ENCODE measurements at regions not wholly inside any gene's neighbourhood (a gene's known extent, or its start where the extent isn't known, plus 50 kb on each side); places are given as distances from the start of the nearest gene placed in this dataset.

GRCh38 chr12:66960704-66961690 lies 282.1 kb upstream of the GRIP1 start:
- no peaks in the 10 kb centered on the region for H3F3A ChIP-seq (ENCODE audit: insufficient read depth, low read length, poor library complexity, severe bottlenecking)
- H3K4me2 ChIP-seq (ENCODE audit: low read length), result no peak overlapping the region
- H3K4me3 ChIP-seq (ENCODE audit: low read length), result no peak overlapping the region
- H3K27ac ChIP-seq (ENCODE audit: low read length), result no peak overlapping the region
- H3K27me3 ChIP-seq (ENCODE audit: insufficient read depth, low read depth, low read length), result no peaks in the 10 kb centered on the region
- no peaks in the 10 kb centered on the region for H3K36me3 ChIP-seq (ENCODE audit: insufficient read depth, low read length)
- TF ChIP-seq EZH2 (IDR thresholded peaks at IDR 0.05; ENCODE audit: borderline replicate concordance, insufficient read depth, low read length, poor library complexity, severe bottlenecking) (no peak), TAF1 (IDR thresholded peaks at IDR 0.05; ENCODE audit: low read depth) (no peak), RAD21 (conservative IDR thresholded peaks at IDR 0.05) (no peak), MXI1 (conservative IDR thresholded peaks at IDR 0.05; ENCODE audit: poor library complexity, severe bottlenecking) (no peak), POLR2AphosphoS5 (IDR thresholded peaks at IDR 0.05) (no peak), EP300 (conservative IDR thresholded peaks at IDR 0.05; ENCODE audit: poor library complexity, severe bottlenecking) (no peak), REST (IDR thresholded peaks at IDR 0.05; ENCODE audit: borderline replicate concordance) (no peak), SMC3 (conservative IDR thresholded peaks at IDR 0.05; ENCODE audit: poor library complexity) (no peak), CTCF (IDR thresholded peaks at IDR 0.05; ENCODE audit: poor library complexity, severe bottlenecking) (no peak)
- H3K9me3 ChIP-seq (ENCODE audit: low read length), result no peaks in the 10 kb centered on the region
- H4K20me1 ChIP-seq (ENCODE audit: insufficient read depth), result no peaks in the 10 kb centered on the region
- H3K9me2 ChIP-seq (ENCODE audit: insufficient read depth, low read length), result no peaks in the 10 kb centered on the region
- no peaks in the 10 kb centered on the region for H3K79me2 ChIP-seq (replicated peaks; ENCODE audit: insufficient read depth, low read length)
- H3K9ac ChIP-seq (ENCODE audit: low read length), result no peak overlapping the region
- H2AFZ ChIP-seq (ENCODE audit: low read depth, low read length), result no peak overlapping the region

GRCh38 chr12:66962290-66962689 lies 283.4 kb upstream of the GRIP1 start:
- Histone ChIP-seq H3K27ac (ENCODE audit: low read length) (no peak overlapping the region), H3K4me3 (ENCODE audit: low read length) (no peak overlapping the region), H4K20me1 (ENCODE audit: insufficient read depth) (no peaks in the 10 kb centered on the region), H3K9me2 (ENCODE audit: insufficient read depth, low read length) (no peaks in the 10 kb centered on the region), H3F3A (ENCODE audit: insufficient read depth, low read length, poor library complexity, severe bottlenecking) (no peaks in the 10 kb centered on the region), H3K27me3 (ENCODE audit: insufficient read depth, low read depth, low read length) (no peaks in the 10 kb centered on the region), H3K9me3 (ENCODE audit: low read length) (no peaks in the 10 kb centered on the region), H3K9ac (ENCODE audit: low read length) (no peak overlapping the region), H3K4me2 (ENCODE audit: low read length) (no peak overlapping the region), H2AFZ (ENCODE audit: low read depth, low read length) (no peak overlapping the region), H3K36me3 (ENCODE audit: insufficient read depth, low read length) (no peaks in the 10 kb centered on the region), H3K79me2 (replicated peaks; ENCODE audit: insufficient read depth, low read length) (no peaks in the 10 kb centered on the region)
- no peak for TF ChIP-seq SMC3 (conservative IDR thresholded peaks at IDR 0.05; ENCODE audit: poor library complexity)
- TF ChIP-seq EP300 (conservative IDR thresholded peaks at IDR 0.05; ENCODE audit: poor library complexity, severe bottlenecking), result no peak
- no peak for TF ChIP-seq CTCF (IDR thresholded peaks at IDR 0.05; ENCODE audit: poor library complexity, severe bottlenecking)
- no peak for TF ChIP-seq RAD21 (conservative IDR thresholded peaks at IDR 0.05)
- TF ChIP-seq MXI1 (conservative IDR thresholded peaks at IDR 0.05; ENCODE audit: poor library complexity, severe bottlenecking), result no peak
- no peak for TF ChIP-seq TAF1 (IDR thresholded peaks at IDR 0.05; ENCODE audit: low read depth)
- TF ChIP-seq REST (IDR thresholded peaks at IDR 0.05; ENCODE audit: borderline replicate concordance), result no peak
- TF ChIP-seq POLR2AphosphoS5 (IDR thresholded peaks at IDR 0.05), result no peak
- no peak for TF ChIP-seq EZH2 (IDR thresholded peaks at IDR 0.05; ENCODE audit: borderline replicate concordance, insufficient read depth, low read length, poor library complexity, severe bottlenecking)
